CD4-positive, alpha-beta T cell (primary cell): ENCODE measurements at regions not wholly inside any gene's neighbourhood (a gene's known extent, or its start where the extent isn't known, plus 50 kb on each side); places are given as distances from the start of the nearest gene placed in this dataset.

Experiments used
- ATAC-seq: fragments of 200-7000 bp; cut with Tn5 transposase; one replicate; pipeline ENCODE4 v1.10.0; 2022; ENCODE audit warnings: mild to moderate bottlenecking; ENCODE audit not compliant: poor library complexity
- CTCF ChIA-PET: fragments of 350-600 bp; sonication (Branson Sonifier 250); formaldehyde crosslinking; loops from one replicate; lab custom pipeline; 2021; ENCODE audit warnings: antibody characterized with exemption, inconsistent platforms; lab: Charles Lee
- POLR2A ChIA-PET: fragments of 350-600 bp; sonication (Branson Sonifier 250); formaldehyde crosslinking; loops from one replicate; lab custom pipeline; 2021; ENCODE audit warnings: antibody characterized with exemption, inconsistent platforms; lab: Charles Lee
- DNase-seq, 14 experiments: peaks; one replicate each; pipeline ENCODE4 v3.0.0-alpha.2; 2013 to 2020; ENCODE audit warnings: mixed read lengths in 2 of 14
- H3K27ac ChIP-seq, 2 donors: one replicate each; pipeline versions ENCODE4 v1.5.1 to v1.7.0; 2013; ENCODE audit warnings: low read length in 2 of 2, low read depth in 1 of 2, mild to moderate bottlenecking in 1 of 2
- H3K27me3 ChIP-seq, 2 experiments: 1 replicate in 1 of 2; 2 replicates in 1 of 2; pipeline versions ENCODE4 v1.6.1 to v1.7.0; 2013; ENCODE audit warnings: low read length in 2 of 2, control low read depth in 1 of 2, mild to moderate bottlenecking in 1 of 2, moderate library complexity in 1 of 2; ENCODE audit not compliant: insufficient read depth in 2 of 2, control insufficient read depth in 1 of 2
- H3K36me3 ChIP-seq: one replicate; pipeline ENCODE4 v1.6.1; 2013; ENCODE audit warnings: low read length, control low read depth; ENCODE audit not compliant: insufficient read depth
- H3K4me1 ChIP-seq: one replicate; pipeline ENCODE4 v1.6.1; 2013; ENCODE audit warnings: low read length, control low read depth; ENCODE audit not compliant: insufficient read depth
- H3K4me3 ChIP-seq: one replicate; pipeline ENCODE4 v1.5.1; 2013; ENCODE audit warnings: mild to moderate bottlenecking, low read length, moderate library complexity
- H3K9me3 ChIP-seq, 2 experiments: 1 replicate in 1 of 2; 2 replicates in 1 of 2; pipeline versions ENCODE4 v1.6.1 to v1.7.0; 2013; ENCODE audit warnings: low read length in 2 of 2, mild to moderate bottlenecking in 2 of 2, control low read depth in 1 of 2, moderate library complexity in 1 of 2; ENCODE audit not compliant: control insufficient read depth in 1 of 2, insufficient read depth in 1 of 2
- H3K27ac Mint-ChIP-seq: one replicate; pipeline ENCODE4 v1.8.0; 2020; ENCODE audit warnings: mixed read lengths
- H3K27me3 Mint-ChIP-seq: one replicate; pipeline ENCODE4 v1.8.0; 2021; ENCODE audit warnings: mixed read lengths
- H3K36me3 Mint-ChIP-seq: one replicate; pipeline ENCODE4 v1.8.0; 2021; ENCODE audit warnings: low read depth, mixed read lengths
- H3K4me1 Mint-ChIP-seq: one replicate; pipeline ENCODE4 v1.8.0; 2021; ENCODE audit warnings: low read depth, mixed read lengths
- H3K4me3 Mint-ChIP-seq: one replicate; pipeline ENCODE4 v1.8.0; 2020; ENCODE audit warnings: mild to moderate bottlenecking, mixed read lengths
- H3K9me3 Mint-ChIP-seq: one replicate; pipeline ENCODE4 v1.8.0; 2020; ENCODE audit warnings: mixed read lengths
- CTCF ChIP-seq: fragments of 200-600 bp; IDR thresholded peaks from one replicate; pipeline ENCODE4 v1.8.0; 2022; ENCODE audit warnings: antibody characterized with exemption, mild to moderate bottlenecking
- intact Hi-C, 2 experiments: fragments of 100-400 bp; cut with DNase I in 1 of 2; cut with micrococcal nuclease in 1 of 2; formaldehyde crosslinking; loops; one replicate each; pipeline versions ENCODE4 v1.15.1 to v1.9.0; 2023 to 2025; cut with DNase I, micrococcal nuclease

DNA sequence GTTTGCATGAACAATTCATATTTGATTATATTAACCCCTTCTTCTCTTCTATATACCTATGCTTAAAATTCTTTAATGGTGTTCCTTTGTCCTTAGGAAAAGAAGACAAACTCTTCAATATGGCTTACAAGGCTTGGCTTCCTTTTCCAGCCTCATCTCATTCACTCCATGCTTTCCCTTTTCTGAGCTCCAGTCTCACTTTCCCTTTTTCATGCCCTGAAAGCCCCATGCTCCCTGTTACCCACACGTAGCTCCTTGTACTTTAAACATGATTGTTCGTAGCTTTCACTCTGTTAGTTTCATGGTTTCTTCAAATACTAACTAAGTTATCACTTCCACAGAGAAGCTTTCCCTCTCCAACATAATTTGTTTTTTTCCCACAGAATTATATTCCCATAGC lies 161.3 kb downstream of the UBE2E3 start:
- Histone ChIP-seq H3K27me3 (no peaks in the 10 kb centered on the region), H3K4me1 (peaks cover 38% of the 10 kb centered on the region), H3K4me3 (peak overlapping the region; percentile 30), H3K27ac (peak overlapping the region; percentile 48 to 81), H3K36me3 (no peaks in the 10 kb centered on the region), H3K9me3 (peaks cover 0 to 7% of the 10 kb centered on the region in 2 experiments)
- POLR2A ChIA-PET: interaction anchor here (1.1 to 4.1 kb wide), 7 partner anchors 10 to 316 kb away, joined by 3 to 39 read pairs (median 7); partner anchors contain the start of gene ITGA4
- ATAC-seq (no peak), DNase-seq (peak in 1 of 14 experiments; percentile 45)
- H3K4me3 Mint-ChIP-seq: peak overlapping the region; percentile 85
- peak overlapping the region; percentile 96 for H3K27ac Mint-ChIP-seq
- H3K27me3 Mint-ChIP-seq: no peaks in the 10 kb centered on the region
- TF ChIP-seq CTCF: no peak
- CTCF ChIA-PET: interaction anchor here (1.0 to 1.7 kb wide), 2 partner anchors 11 kb away, joined by 4 read pairs; no protein-coding TSS in a partner anchor
- H3K4me1 Mint-ChIP-seq: peaks cover 83% of the 10 kb centered on the region
- H3K36me3 Mint-ChIP-seq: peaks cover 12% of the 10 kb centered on the region
- intact Hi-C loops: loop anchor here in 1 of 2 experiments (1.0 to 5.0 kb wide), 3 partner anchors 17 to 141 kb away; no protein-coding TSS in a partner anchor
- H3K9me3 Mint-ChIP-seq: peaks cover 2% of the 10 kb centered on the region

DNA sequence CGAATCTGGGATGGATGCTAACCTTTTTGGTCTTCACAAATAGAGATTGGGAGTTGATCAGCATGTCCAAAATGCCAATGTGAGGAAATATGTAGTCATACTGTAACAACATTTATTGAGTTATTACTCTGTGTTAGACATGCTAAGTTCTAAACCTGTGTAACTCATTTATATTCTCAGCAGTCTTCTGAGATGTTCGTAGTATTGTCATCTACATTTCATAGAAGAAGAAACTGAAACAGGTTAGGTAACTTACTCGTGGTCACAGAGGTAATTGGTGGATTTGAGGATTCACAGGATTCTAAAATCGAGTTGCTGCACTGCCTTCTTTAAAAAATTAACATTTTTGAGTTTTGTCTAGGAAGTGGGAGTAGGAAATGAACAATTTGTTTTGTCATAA lies 162.1 kb downstream of the UBE2E3 start:
- Mint-ChIP-seq H3K36me3 (peaks cover 3% of the 10 kb centered on the region), H3K4me1 (peaks cover 78% of the 10 kb centered on the region), H3K27me3 (no peaks in the 10 kb centered on the region), H3K9me3 (no peaks in the 10 kb centered on the region), H3K4me3 (peak overlapping the region; percentile 64), H3K27ac (peak overlapping the region; percentile 96)
- intact Hi-C loops: loop anchor here in 1 of 2 experiments (5.0 kb wide), 2 partner anchors 35 to 140 kb away; no protein-coding TSS in a partner anchor
- Histone ChIP-seq H3K9me3 (peaks cover 0 to 7% of the 10 kb centered on the region in 2 experiments), H3K36me3 (no peaks in the 10 kb centered on the region), H3K27me3 (no peaks in the 10 kb centered on the region), H3K4me3 (peak overlapping the region; percentile 15), H3K27ac (peak overlapping the region; percentile 48 to 81), H3K4me1 (peaks cover 38% of the 10 kb centered on the region)
- DNase-seq (peak in 3 of 14 experiments; percentile 49 to 74 (median 53)), ATAC-seq (peak; percentile 52)
- no peak for TF ChIP-seq CTCF
- CTCF ChIA-PET: interaction anchor here (1.0 kb wide), 1 partner anchor 10 kb away, joined by 4 read pairs; no protein-coding TSS in a partner anchor
- POLR2A ChIA-PET: interaction anchor here (1.5 to 4.1 kb wide), 3 partner anchors 11 to 315 kb away, joined by 3 to 39 read pairs (median 31); partner anchors contain the start of gene ITGA4

DNA sequence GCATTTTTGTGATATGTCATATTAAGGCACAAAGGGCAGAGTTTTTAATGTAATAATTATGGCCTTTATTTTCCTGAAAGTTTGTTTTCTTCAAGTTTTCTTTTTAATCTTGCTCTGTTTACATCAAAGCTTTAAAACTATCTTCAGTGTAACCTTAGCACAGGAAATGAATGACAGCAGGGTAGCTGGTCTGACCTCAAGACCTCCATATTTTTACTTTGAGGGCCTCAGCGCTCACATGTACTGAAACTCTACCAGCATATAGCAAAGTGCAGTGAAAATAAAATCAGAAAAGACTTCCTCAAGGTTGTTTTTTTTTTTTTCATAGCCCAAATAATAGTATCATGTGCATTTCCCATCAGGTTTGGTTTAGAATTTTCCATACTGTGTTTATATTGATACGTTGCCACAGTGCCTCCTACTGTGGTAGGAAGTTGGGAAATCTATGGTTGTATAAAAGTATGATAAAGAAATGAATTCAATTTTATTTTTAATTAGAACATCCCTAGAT lies 163.4 kb downstream of the UBE2E3 start:
- H3K36me3 ChIP-seq: no peaks in the 10 kb centered on the region
- intact Hi-C loops: loop anchor here in 1 of 2 experiments (5.0 kb wide), 2 partner anchors 37 to 138 kb away; no protein-coding TSS in a partner anchor
- POLR2A ChIA-PET: interaction anchor here (0.6 to 2.5 kb wide), 13 partner anchors 12 to 314 kb away, joined by 3 to 12 read pairs (median 3); partner anchors contain the start of gene ITGA4
- Mint-ChIP-seq H3K27me3 (no peaks in the 10 kb centered on the region), H3K9me3 (no peaks in the 10 kb centered on the region), H3K36me3 (peaks cover 3% of the 10 kb centered on the region), H3K27ac (peak overlapping the region; percentile 96), H3K4me1 (peaks cover 82% of the 10 kb centered on the region), H3K4me3 (peak overlapping the region; percentile 77)
- ATAC-seq (peak; percentile 76), DNase-seq (peak in 5 of 14 experiments; percentile 20 to 77 (median 66))
- no peak overlapping the region for H3K4me3 ChIP-seq
- peak overlapping the region; percentile 61 to 81 for H3K27ac ChIP-seq
- peaks cover 0 to 7% of the 10 kb centered on the region in 2 experiments for H3K9me3 ChIP-seq
- CTCF ChIA-PET: interaction anchor here (0.7 to 1.3 kb wide), 4 partner anchors 15 to 313 kb away, joined by 3 to 5 read pairs (median 4); partner anchors contain the start of gene ITGA4
- peaks cover 39% of the 10 kb centered on the region for H3K4me1 ChIP-seq
- no peaks in the 10 kb centered on the region for H3K27me3 ChIP-seq
- TF ChIP-seq CTCF: no peak
